Endothelial cell of umbilical vein (primary cell): ENCODE measurements at regions not wholly inside any gene's neighbourhood (a gene's known extent, or its start where the extent isn't known, plus 50 kb on each side); places are given as distances from the start of the nearest gene placed in this dataset.

Experiments used
- BruUV-seq: library from RNA; stranded (reverse); fragments of 400-500 nt; replicated peaks from 2 replicates; lab custom pipeline; 2021; lab: Mats Ljungman, UMichigan
- CTCF ChIA-PET: fragments of 300-600, 350-600 bp; sonication (Branson Sonifier 250); formaldehyde crosslinking; loops from one replicate; lab custom pipeline; 2021; ENCODE audit warnings: antibody characterized with exemption, inconsistent platforms; lab: Charles Lee
- POLR2A ChIA-PET: fragments of 300-600, 350-600 bp; sonication (Branson Sonifier 250); formaldehyde crosslinking; loops from one replicate; lab custom pipeline; 2021; ENCODE audit warnings: antibody characterized with exemption, inconsistent platforms; lab: Charles Lee
- DNase-seq: peaks from one replicate; pipeline ENCODE4 v3.0.0-alpha.2; 2011; ENCODE audit warnings: low read depth, low spot score
- FAIRE-seq: peaks from 2 replicates; lab custom pipeline; 2011; peaks lifted over from hg19 to GRCh38; lab: Jason Lieb, UNC
- H2AFZ ChIP-seq: 2 replicates; pipeline ENCODE4 v1.6.0; 2012; ENCODE audit warnings: low read depth, low read length, control low read depth, inconsistent platforms
- H3K27ac ChIP-seq: 2 replicates; pipeline ENCODE4 v1.5.1; 2011; ENCODE audit warnings: low read depth, mild to moderate bottlenecking, control low read depth, low read length, moderate library complexity; ENCODE audit not compliant: insufficient read depth
- H3K27me3 ChIP-seq, 2 experiments: 2 replicates each; pipeline versions ENCODE4 v1.6.0 to v1.6.1; 2011; ENCODE audit warnings: low read length in 2 of 2, mixed read lengths in 1 of 2; ENCODE audit not compliant: control insufficient read depth in 2 of 2, insufficient read depth in 2 of 2
- H3K36me3 ChIP-seq, 2 experiments: 2 replicates in 1 of 2; 3 replicates in 1 of 2; pipeline ENCODE4 v1.5.1; 2011; ENCODE audit warnings: low read length in 2 of 2, mild to moderate bottlenecking in 1 of 2, moderate library complexity in 1 of 2; ENCODE audit not compliant: control insufficient read depth in 2 of 2, insufficient read depth in 2 of 2; ENCODE audit errors: extremely low read depth in 1 of 2
- H3K4me1 ChIP-seq: 3 replicates; pipeline ENCODE4 v1.5.1; 2011; ENCODE audit warnings: mild to moderate bottlenecking, low read length; ENCODE audit not compliant: control insufficient read depth, insufficient read depth; ENCODE audit errors: extremely low read depth
- H3K4me2 ChIP-seq: 2 replicates; pipeline ENCODE4 v1.6.1; 2011; ENCODE audit warnings: low read length, control low read depth, mixed read lengths; ENCODE audit not compliant: insufficient read depth
- H3K4me3 ChIP-seq, 3 experiments: fragments of 200-600 bp in 1 of 3; sonication (generic), shearing (Covaris generic) in 1 of 3; replicated peaks in 1 of 3; 2 replicates each; pipeline ENCODE4 v1.5.1; 2011 to 2016; ENCODE audit warnings: control low read depth in 3 of 3, low read length in 3 of 3, mild to moderate bottlenecking in 2 of 3, inconsistent platforms in 1 of 3, low read depth in 1 of 3, moderate library complexity in 1 of 3; ENCODE audit not compliant: insufficient read depth in 1 of 3
- H3K79me2 ChIP-seq: 2 replicates; pipeline ENCODE4 v1.6.0; 2012; ENCODE audit warnings: low read length, inconsistent platforms; ENCODE audit not compliant: control insufficient read depth, insufficient read depth
- H3K9ac ChIP-seq: replicated peaks from 2 replicates; pipeline ENCODE3; 2011; ENCODE audit warnings: low read length, control low read depth; ENCODE audit not compliant: insufficient read depth; ENCODE audit errors: extremely low read depth
- H3K9me1 ChIP-seq: replicated peaks from 3 replicates; pipeline ENCODE4 v1.6.0; 2011; ENCODE audit warnings: mild to moderate bottlenecking, low read length; ENCODE audit not compliant: control insufficient read depth, insufficient read depth; ENCODE audit errors: extremely low read depth
- H3K9me3 ChIP-seq: replicated peaks from 2 replicates; pipeline ENCODE4 v1.5.1; 2012; ENCODE audit warnings: low read length, inconsistent platforms; ENCODE audit not compliant: control insufficient read depth, insufficient read depth
- H4K20me1 ChIP-seq: replicated peaks from 2 replicates; pipeline ENCODE3; 2011; ENCODE audit warnings: mild to moderate bottlenecking, low read length; ENCODE audit not compliant: control insufficient read depth, insufficient read depth; ENCODE audit errors: extremely low read depth
- EZH2 ChIP-seq: IDR thresholded peaks from 2 replicates; pipeline ENCODE4 v1.6.1; 2012; ENCODE audit warnings: borderline replicate concordance, low read depth, mild to moderate bottlenecking, moderate library complexity, low read length, inconsistent platforms; ENCODE audit not compliant: severe bottlenecking
- FOS ChIP-seq: IDR thresholded peaks from 2 replicates; pipeline ENCODE4 v1.6.1; 2011; ENCODE audit warnings: mild to moderate bottlenecking, low read length, moderate library complexity, borderline replicate concordance; ENCODE audit not compliant: insufficient read depth
- GATA2 ChIP-seq: IDR thresholded peaks from 2 replicates; pipeline ENCODE4 v1.7.0; 2011; ENCODE audit warnings: low read depth, mild to moderate bottlenecking, moderate library complexity, mixed read lengths, low read length; ENCODE audit not compliant: insufficient read length, insufficient read depth
- JUN ChIP-seq: IDR thresholded peaks from 2 replicates; pipeline ENCODE4 v1.6.1; 2011; ENCODE audit warnings: borderline replicate concordance, low read depth; ENCODE audit not compliant: insufficient read length, insufficient read depth
- MYC ChIP-seq: IDR thresholded peaks from one replicate; pipeline ENCODE4 v1.6.1; 2011; ENCODE audit warnings: mild to moderate bottlenecking, low read depth, low read length
- POLR2A ChIP-seq: IDR thresholded peaks from 2 replicates; pipeline ENCODE4 v1.6.1; 2012; ENCODE audit warnings: low read depth, mild to moderate bottlenecking, control low read depth, low read length
- POLR2AphosphoS5 ChIP-seq: IDR thresholded peaks from 2 replicates; pipeline ENCODE4 v1.6.1; 2012; ENCODE audit warnings: low read depth, mild to moderate bottlenecking, control low read depth, low read length, moderate library complexity; ENCODE audit not compliant: insufficient read depth
- dilution Hi-C: fragments of 300-500 bp; cut with MboI; formaldehyde crosslinking; loops from one replicate; pipeline ENCODE4 v1.15.0; 2019; ENCODE audit warnings: low sequenced_read_pairs; ENCODE audit not compliant: extremely low pct_ligation_motif_present
- intact Hi-C: fragments of 100-400 bp; cut with micrococcal nuclease; formaldehyde crosslinking; loops from one replicate; pipeline ENCODE4 v1.10.0; 2022
- TF ChIP-seq, protein P1 (sequence below), 2 donors: IDR thresholded peaks; 1 replicate in 1 of 2; 2 replicates in 1 of 2; pipeline ENCODE4 v1.5.1; 2011; ENCODE audit warnings: low read length in 2 of 2, mild to moderate bottlenecking in 2 of 2, moderate library complexity in 2 of 2, control low read depth in 1 of 2, inconsistent platforms in 1 of 2, low read depth in 1 of 2; ENCODE audit not compliant: insufficient read depth in 1 of 2; ENCODE audit errors: extremely low read depth in 1 of 2
- TF ChIP-seq, protein P2 (sequence below): IDR thresholded peaks from 2 replicates; pipeline ENCODE4 v1.6.1; 2011; ENCODE audit not compliant: insufficient read depth, insufficient read length

DNA sequence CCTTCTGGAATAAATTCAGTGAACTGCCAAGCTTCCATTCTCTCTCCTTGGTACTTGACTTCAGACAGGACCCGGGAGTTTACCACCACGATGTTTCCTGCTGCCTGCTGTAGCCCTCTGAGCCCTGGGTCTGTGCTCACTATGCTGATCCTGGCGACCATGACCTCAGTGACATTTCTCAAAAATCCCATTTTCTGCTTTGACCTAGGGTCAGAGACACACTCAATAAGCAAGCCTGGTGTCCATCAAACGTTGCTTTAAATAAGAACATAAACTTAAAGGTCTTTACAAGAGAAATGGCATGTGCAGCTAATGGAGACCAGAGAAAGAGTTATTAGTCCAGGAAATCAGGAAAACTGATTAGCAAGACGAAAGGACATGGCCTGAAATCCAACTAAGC, 509.7 kb upstream of the SULF2 start:
- BruUV-seq: TSS peak; percentile 51
- H4K20me1 ChIP-seq: no peaks in the 10 kb centered on the region
- H3K9ac ChIP-seq: peak overlapping the region; percentile 79
- H2AFZ ChIP-seq: no peak overlapping the region
- dilution Hi-C loops (no loop called here), intact Hi-C loops (loop anchor here (1.0 to 5.0 kb wide), 14 partner anchors 11 to 978 kb away; no protein-coding TSS in a partner anchor)
- no peaks in the 10 kb centered on the region for H3K27me3 ChIP-seq
- TF ChIP-seq, protein P1, sequence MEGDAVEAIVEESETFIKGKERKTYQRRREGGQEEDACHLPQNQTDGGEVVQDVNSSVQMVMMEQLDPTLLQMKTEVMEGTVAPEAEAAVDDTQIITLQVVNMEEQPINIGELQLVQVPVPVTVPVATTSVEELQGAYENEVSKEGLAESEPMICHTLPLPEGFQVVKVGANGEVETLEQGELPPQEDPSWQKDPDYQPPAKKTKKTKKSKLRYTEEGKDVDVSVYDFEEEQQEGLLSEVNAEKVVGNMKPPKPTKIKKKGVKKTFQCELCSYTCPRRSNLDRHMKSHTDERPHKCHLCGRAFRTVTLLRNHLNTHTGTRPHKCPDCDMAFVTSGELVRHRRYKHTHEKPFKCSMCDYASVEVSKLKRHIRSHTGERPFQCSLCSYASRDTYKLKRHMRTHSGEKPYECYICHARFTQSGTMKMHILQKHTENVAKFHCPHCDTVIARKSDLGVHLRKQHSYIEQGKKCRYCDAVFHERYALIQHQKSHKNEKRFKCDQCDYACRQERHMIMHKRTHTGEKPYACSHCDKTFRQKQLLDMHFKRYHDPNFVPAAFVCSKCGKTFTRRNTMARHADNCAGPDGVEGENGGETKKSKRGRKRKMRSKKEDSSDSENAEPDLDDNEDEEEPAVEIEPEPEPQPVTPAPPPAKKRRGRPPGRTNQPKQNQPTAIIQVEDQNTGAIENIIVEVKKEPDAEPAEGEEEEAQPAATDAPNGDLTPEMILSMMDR (IDR thresholded peaks at IDR 0.05; ENCODE audit: extremely low read depth in 1 of 2, insufficient read depth in 1 of 2, low read depth in 1 of 2, low read length in 2 of 2): no peak
- no peak for TF ChIP-seq GATA2
- TF ChIP-seq, protein P2, sequence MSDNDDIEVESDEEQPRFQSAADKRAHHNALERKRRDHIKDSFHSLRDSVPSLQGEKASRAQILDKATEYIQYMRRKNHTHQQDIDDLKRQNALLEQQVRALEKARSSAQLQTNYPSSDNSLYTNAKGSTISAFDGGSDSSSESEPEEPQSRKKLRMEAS: no peak
- TF ChIP-seq POLR2AphosphoS5: no peak
- no peak for TF ChIP-seq MYC
- no peak for TF ChIP-seq FOS
- TF ChIP-seq POLR2A: no peak
- no peak for TF ChIP-seq EZH2
- no peak for TF ChIP-seq JUN
- no peaks in the 10 kb centered on the region for H3K79me2 ChIP-seq
- H3K9me1 ChIP-seq: no peaks in the 10 kb centered on the region
- H3K4me1 ChIP-seq: peaks cover 47% of the 10 kb centered on the region
- H3K4me3 ChIP-seq: no peak overlapping the region
- ChIA-PET POLR2A (interaction anchor here (0.7 to 1.8 kb wide), 4 partner anchors 11 to 440 kb away, joined by 3 to 12 read pairs (median 3); no protein-coding TSS in a partner anchor), CTCF (interaction anchor here (0.6 to 2.7 kb wide), 22 partner anchors 8 to 1099 kb away, joined by 3 to 36 read pairs (median 4); no protein-coding TSS in a partner anchor)
- no peaks in the 10 kb centered on the region for H3K9me3 ChIP-seq
- H3K27ac ChIP-seq: peak overlapping the region; percentile 93
- H3K4me2 ChIP-seq: peak overlapping the region; percentile 53
- peak; percentile 44 for FAIRE-seq
- DNase-seq: no peak
- no peaks in the 10 kb centered on the region for H3K36me3 ChIP-seq
